Neuronal stem cell (in vitro differentiated cells): ENCODE measurements at regions not wholly inside any gene's neighbourhood (a gene's known extent, or its start where the extent isn't known, plus 50 kb on each side); places are given as distances from the start of the nearest gene placed in this dataset.

Experiments
- DNase-seq: peaks from one replicate; pipeline ENCODE4 v3.0.0-alpha.2; 2013; ENCODE audit warnings: low spot score
- H2AFZ ChIP-seq: one replicate; pipeline ENCODE4 v1.6.1; 2013; ENCODE audit warnings: mild to moderate bottlenecking, low read length, inconsistent platforms
- H2AK5ac ChIP-seq: 2 replicates; pipeline ENCODE4 v1.6.1; 2013; ENCODE audit warnings: low read depth, mild to moderate bottlenecking, inconsistent platforms, low read length, moderate library complexity, mixed read lengths
- H2BK120ac ChIP-seq: 2 replicates; pipeline ENCODE4 v1.6.1; 2013; ENCODE audit warnings: low read depth, mild to moderate bottlenecking, inconsistent platforms, low read length, moderate library complexity, mixed read lengths
- H2BK12ac ChIP-seq: one replicate; pipeline ENCODE4 v1.6.1; 2013; ENCODE audit warnings: low read length, inconsistent platforms
- H2BK15ac ChIP-seq: 2 replicates; pipeline ENCODE4 v1.6.1; 2013; ENCODE audit warnings: mild to moderate bottlenecking, low read length, inconsistent platforms, mixed read lengths
- H2BK5ac ChIP-seq: one replicate; pipeline ENCODE4 v1.6.1; 2013; ENCODE audit warnings: inconsistent platforms, mild to moderate bottlenecking, low read length, moderate library complexity
- H3K14ac ChIP-seq: one replicate; pipeline ENCODE4 v1.6.1; 2013; ENCODE audit warnings: low read length, inconsistent platforms
- H3K18ac ChIP-seq: 2 replicates; pipeline ENCODE4 v1.6.1; 2013; ENCODE audit warnings: low read length, inconsistent platforms
- H3K23ac ChIP-seq: 2 replicates; pipeline ENCODE4 v1.6.1; 2013; ENCODE audit warnings: low read depth, mild to moderate bottlenecking, mixed read lengths, low read length, inconsistent platforms; ENCODE audit not compliant: poor library complexity
- H3K27ac ChIP-seq: replicated peaks from 3 replicates; pipeline ENCODE4 v1.5.1; 2013; ENCODE audit warnings: low read length, inconsistent platforms
- H3K27me3 ChIP-seq, 3 experiments: 2 replicates each; pipeline ENCODE4 v1.6.1; 2013; ENCODE audit warnings: low read length in 3 of 3, mild to moderate bottlenecking in 2 of 3, inconsistent platforms in 1 of 3, low read depth in 1 of 3, mixed read lengths in 1 of 3, moderate library complexity in 1 of 3; ENCODE audit not compliant: control insufficient read depth in 3 of 3, insufficient read depth in 3 of 3
- H3K36me3 ChIP-seq, 2 donors: replicated peaks in 1 of 2; 2 replicates each; pipeline ENCODE4 v1.6.1; 2013; ENCODE audit warnings: low read length in 2 of 2; ENCODE audit not compliant: control insufficient read depth in 2 of 2, insufficient read depth in 2 of 2
- H3K4ac ChIP-seq: 2 replicates; pipeline ENCODE4 v1.6.1; 2013; ENCODE audit warnings: inconsistent platforms, mild to moderate bottlenecking, low read length, moderate library complexity
- H3K4me1 ChIP-seq, 2 donors: 1 replicate in 1 of 2; 2 replicates in 1 of 2; pipeline ENCODE4 v1.6.1; 2013; ENCODE audit warnings: low read length in 2 of 2, low read depth in 1 of 2; ENCODE audit not compliant: control insufficient read depth in 2 of 2, insufficient read depth in 1 of 2
- H3K4me2 ChIP-seq: one replicate; pipeline ENCODE4 v1.6.1; 2013; ENCODE audit warnings: mild to moderate bottlenecking, low read length, inconsistent platforms; ENCODE audit not compliant: insufficient read depth, poor library complexity, severe bottlenecking
- H3K4me3 ChIP-seq, 2 donors: 2 replicates each; pipeline ENCODE4 v1.5.1; 2013; ENCODE audit warnings: low read length in 2 of 2, mild to moderate bottlenecking in 2 of 2, inconsistent platforms in 1 of 2, moderate library complexity in 1 of 2
- H3K79me1 ChIP-seq: one replicate; pipeline ENCODE4 v1.6.1; 2013; ENCODE audit warnings: low read depth, mild to moderate bottlenecking, inconsistent platforms, low read length, moderate library complexity
- H3K9ac ChIP-seq: one replicate; pipeline ENCODE4 v1.6.1; 2013; ENCODE audit warnings: mild to moderate bottlenecking, low read depth, low read length, inconsistent platforms; ENCODE audit not compliant: poor library complexity
- H3K9me3 ChIP-seq, 2 donors: replicated peaks in 1 of 2; 2 replicates each; pipeline versions ENCODE3 to v1.6.1; 2013; ENCODE audit warnings: low read length in 2 of 2, mild to moderate bottlenecking in 2 of 2, inconsistent platforms in 1 of 2, low read depth in 1 of 2, mixed read lengths in 1 of 2, moderate library complexity in 1 of 2; ENCODE audit not compliant: control insufficient read depth in 2 of 2, insufficient read depth in 1 of 2
- H4K8ac ChIP-seq: one replicate; pipeline ENCODE4 v1.6.1; 2013; ENCODE audit warnings: low read depth, mild to moderate bottlenecking, inconsistent platforms, low read length, moderate library complexity
- H4K91ac ChIP-seq: one replicate; pipeline ENCODE4 v1.6.1; 2013; ENCODE audit warnings: low read length, low read depth, mild to moderate bottlenecking, inconsistent platforms; ENCODE audit not compliant: poor library complexity
- WGBS, 2 donors: extraction: QIAGEN DNeasy Blood & Tissue Kit; methylation state at CpG; one replicate each; pipeline ENCODE4 v1.1.7; 2013; ENCODE audit warnings: missing lambda C conversion rate in 2 of 2, mixed read lengths in 1 of 2; ENCODE audit not compliant: insufficient read length in 2 of 2, insufficient replicate concordance in 1 of 2; ENCODE audit errors: extremely low coverage in 2 of 2; 5-methylcytosine and 5-hydroxymethylcytosine counted together

DNA sequence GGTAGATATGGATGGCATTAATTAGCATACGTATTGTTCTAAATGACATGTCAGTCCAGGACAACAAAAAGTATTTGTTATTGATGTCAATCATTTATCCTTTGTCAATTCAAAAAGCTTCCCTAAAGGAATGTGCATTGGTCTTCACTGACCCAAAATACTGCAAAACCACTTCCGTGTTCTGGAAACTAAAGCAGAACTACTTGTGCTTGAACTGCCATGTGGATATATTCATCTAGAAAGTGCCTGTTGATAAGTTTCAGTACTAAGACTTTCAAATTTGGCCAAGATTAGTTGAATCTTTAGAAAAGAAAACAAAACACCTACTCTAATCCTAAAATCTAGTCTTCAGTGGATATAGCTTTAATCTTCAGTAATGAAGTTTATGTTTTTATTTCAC, 242.1 kb upstream of the PPP1R3A start:
- Histone ChIP-seq H4K8ac (no peak overlapping the region), H3K23ac (no peak overlapping the region), H3K4me3 (no peak overlapping the region), H2AFZ (no peak overlapping the region), H3K4ac (no peak overlapping the region), H2BK120ac (no peak overlapping the region), H4K91ac (no peak overlapping the region), H2AK5ac (no peak overlapping the region), H3K27ac (no peak overlapping the region), H3K14ac (no peak overlapping the region), H3K9me3 (peaks cover 0 to 18% of the 10 kb centered on the region in 2 donors), H3K4me1 (peaks cover 0 to 18% of the 10 kb centered on the region in 2 donors), H3K36me3 (no peaks in the 10 kb centered on the region), H2BK12ac (no peak overlapping the region), H2BK15ac (no peak overlapping the region), H3K18ac (no peak overlapping the region), H3K27me3 (no peaks in the 10 kb centered on the region), H3K9ac (no peak overlapping the region), H3K4me2 (no peak overlapping the region), H3K79me1 (no peaks in the 10 kb centered on the region), H2BK5ac (no peak overlapping the region)
- no peak for DNase-seq
- no CpG with 5 or more reads among the region's 2 CpGs for WGBS, 2 donors

DNA sequence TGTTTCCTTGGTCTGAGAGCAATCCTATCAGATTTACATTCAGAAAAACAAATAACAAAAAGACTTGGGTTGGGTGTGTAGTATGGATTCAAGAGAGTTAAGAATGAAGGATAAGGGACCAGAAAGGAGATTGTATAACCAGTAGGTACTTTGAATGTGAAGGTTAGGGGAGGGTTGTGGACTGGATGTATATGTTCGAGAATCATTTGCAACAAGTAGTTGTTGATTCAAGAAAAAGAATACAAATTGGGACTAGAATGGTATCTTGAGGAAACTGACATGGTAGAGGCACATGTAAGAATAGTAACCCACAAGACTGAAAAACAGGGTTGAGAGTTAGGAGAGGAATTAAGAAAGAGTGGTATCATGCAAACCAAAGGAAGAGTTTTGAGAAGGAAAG, 240.0 kb upstream of the PPP1R3A start:
- Histone ChIP-seq H3K4me2 (no peak overlapping the region), H3K27me3 (no peaks in the 10 kb centered on the region), H3K27ac (no peak overlapping the region), H3K18ac (no peak overlapping the region), H2BK12ac (no peak overlapping the region), H3K9ac (no peak overlapping the region), H2BK15ac (no peak overlapping the region), H2BK5ac (no peak overlapping the region), H3K23ac (no peak overlapping the region), H3K36me3 (no peaks in the 10 kb centered on the region), H2AFZ (no peak overlapping the region), H3K79me1 (no peaks in the 10 kb centered on the region), H4K91ac (no peak overlapping the region), H2BK120ac (no peak overlapping the region), H3K4ac (no peak overlapping the region), H2AK5ac (no peak overlapping the region), H3K9me3 (peaks cover 0 to 7% of the 10 kb centered on the region in 2 donors), H4K8ac (no peak overlapping the region), H3K4me1 (peaks cover 0 to 24% of the 10 kb centered on the region in 2 donors), H3K14ac (no peak overlapping the region), H3K4me3 (no peak overlapping the region)
- no CpG with 5 or more reads among the region's 1 CpG for WGBS, 2 donors
- DNase-seq: no peak

DNA sequence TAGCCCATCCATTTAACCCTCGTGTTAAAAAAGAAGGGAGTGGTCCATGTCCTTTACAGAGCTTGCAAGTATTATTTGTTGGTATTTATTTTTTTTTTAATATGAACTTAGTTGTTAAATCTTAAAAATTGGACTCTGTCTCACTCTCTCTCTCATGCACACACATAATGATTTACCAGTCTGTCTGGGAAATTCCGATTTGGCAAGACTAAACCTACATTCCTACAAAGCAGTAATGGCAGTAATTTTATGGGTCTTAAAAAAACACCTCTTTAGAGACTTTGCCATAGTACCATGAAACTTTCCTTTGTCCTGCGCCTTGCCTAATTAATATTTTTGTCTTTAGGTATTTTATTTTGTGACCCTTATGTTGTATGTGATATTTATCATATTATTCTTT, 239.5 kb upstream of the PPP1R3A start:
- H2BK120ac ChIP-seq: no peak overlapping the region
- H3K4me3 ChIP-seq: no peak overlapping the region
- no peak overlapping the region for H3K27ac ChIP-seq
- H3K14ac ChIP-seq: no peak overlapping the region
- no peak overlapping the region for H4K91ac ChIP-seq
- no peak overlapping the region for H3K4ac ChIP-seq
- no peaks in the 10 kb centered on the region for H3K36me3 ChIP-seq
- H3K4me2 ChIP-seq: no peak overlapping the region
- no peaks in the 10 kb centered on the region for H3K27me3 ChIP-seq
- no peak overlapping the region for H2BK15ac ChIP-seq
- WGBS, 2 donors: no CpG with 5 or more reads among the region's 3 CpGs
- H3K9me3 ChIP-seq: peaks cover 0 to 2% of the 10 kb centered on the region in 2 donors
- H2AK5ac ChIP-seq: no peak overlapping the region
- H4K8ac ChIP-seq: no peak overlapping the region
- H2BK5ac ChIP-seq: no peak overlapping the region
- no peak overlapping the region for H3K9ac ChIP-seq
- no peaks in the 10 kb centered on the region for H3K79me1 ChIP-seq
- DNase-seq: no peak
- no peak overlapping the region for H3K18ac ChIP-seq
- no peak overlapping the region for H2AFZ ChIP-seq
- H3K4me1 ChIP-seq: peaks cover 0 to 24% of the 10 kb centered on the region in 2 donors
- no peak overlapping the region for H3K23ac ChIP-seq
- H2BK12ac ChIP-seq: no peak overlapping the region

DNA sequence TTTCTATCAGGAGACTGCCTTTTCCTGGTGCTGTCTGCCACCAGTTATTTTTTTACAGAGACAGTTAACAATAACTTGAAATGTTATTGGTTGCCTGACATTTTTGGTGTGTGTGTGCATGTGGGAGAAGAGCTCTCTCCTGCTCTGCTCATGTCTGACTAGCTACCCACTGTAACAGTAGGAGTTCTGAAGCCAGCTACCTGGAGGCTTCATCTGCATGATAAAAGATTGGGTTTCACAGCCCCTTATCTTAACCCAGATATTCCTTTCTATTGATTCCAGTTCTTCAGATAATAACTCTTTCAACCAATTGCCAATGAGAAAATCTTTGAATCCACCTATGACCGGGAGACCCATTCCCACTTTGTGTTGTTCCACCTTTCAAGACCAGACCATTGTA, 237.4 kb upstream of the PPP1R3A start:
- Histone ChIP-seq H3K14ac (no peak overlapping the region), H2BK12ac (no peak overlapping the region), H3K23ac (no peak overlapping the region), H2BK5ac (no peak overlapping the region), H2AFZ (no peak overlapping the region), H4K91ac (no peak overlapping the region), H3K9ac (no peak overlapping the region), H3K9me3 (no peaks in the 10 kb centered on the region), H3K27ac (no peak overlapping the region), H3K27me3 (no peaks in the 10 kb centered on the region), H2BK15ac (no peak overlapping the region), H3K4me3 (no peak overlapping the region), H3K18ac (no peak overlapping the region), H2AK5ac (no peak overlapping the region), H3K4ac (no peak overlapping the region), H3K4me1 (peaks cover 0 to 22% of the 10 kb centered on the region in 2 donors), H2BK120ac (no peak overlapping the region), H3K79me1 (no peaks in the 10 kb centered on the region), H4K8ac (no peak overlapping the region), H3K4me2 (no peak overlapping the region), H3K36me3 (no peaks in the 10 kb centered on the region)
- WGBS, 2 donors: no CpG with 5 or more reads among the region's 1 CpG
- no peak for DNase-seq
